ENCODE measurements at regions not wholly inside any gene's neighbourhood (a gene's known extent, or its start where the extent isn't known, plus 50 kb on each side); places are given as distances from the start of the nearest gene placed in this dataset.
A peak's percentile ranks its signal among the peaks of the same experiment; 100 is the strongest.

- Mint-ChIP-seq H3K9me3 (ENCODE audit: low read depth) (peaks cover 13% of the 10 kb centered on the region), H3K27me3 (ENCODE audit: low read depth) (no peaks in the 10 kb centered on the region), H3K36me3 (ENCODE audit: low read depth) (no peaks in the 10 kb centered on the region), H3K4me1 (ENCODE audit: low read depth) (no peaks in the 10 kb centered on the region), H3K4me3 (ENCODE audit: unreplicated experiment) (no peak overlapping the region), H3K27ac (ENCODE audit: unreplicated experiment) (no peak overlapping the region)
- DNase-seq (ENCODE audit: low spot score), result no peak
- no peak for TF ChIP-seq CTCF (IDR thresholded peaks at IDR 0.05)
Measured at GRCh38 chr18:1929720-1930119, 641.6 kb downstream of the METTL4 start.

- H3K36me3 Mint-ChIP-seq (ENCODE audit: low read depth), result no peaks in the 10 kb centered on the region
- TF ChIP-seq CTCF (IDR thresholded peaks at IDR 0.05), result no peak
- H3K27ac Mint-ChIP-seq (ENCODE audit: unreplicated experiment), result no peak overlapping the region
- DNase-seq (ENCODE audit: low spot score), result no peak
- H3K4me1 Mint-ChIP-seq (ENCODE audit: low read depth), result no peaks in the 10 kb centered on the region
- no peak overlapping the region for H3K4me3 Mint-ChIP-seq (ENCODE audit: unreplicated experiment)
- no peaks in the 10 kb centered on the region for H3K27me3 Mint-ChIP-seq (ENCODE audit: low read depth)
- H3K9me3 Mint-ChIP-seq (ENCODE audit: low read depth), result peaks cover 13% of the 10 kb centered on the region
Measured at GRCh38 chr18:1930291-1931270, 640.7 kb downstream of the METTL4 start.

- TF ChIP-seq CTCF (IDR thresholded peaks at IDR 0.05), result no peak
- Mint-ChIP-seq H3K4me1 (ENCODE audit: low read depth) (no peaks in the 10 kb centered on the region), H3K36me3 (ENCODE audit: low read depth) (no peaks in the 10 kb centered on the region), H3K27me3 (ENCODE audit: low read depth) (no peaks in the 10 kb centered on the region), H3K27ac (ENCODE audit: unreplicated experiment) (no peak overlapping the region), H3K9me3 (ENCODE audit: low read depth) (no peaks in the 10 kb centered on the region), H3K4me3 (ENCODE audit: unreplicated experiment) (no peak overlapping the region)
- DNase-seq (ENCODE audit: low spot score), result no peak
Measured at GRCh38 chr18:1952486-1952885, 618.8 kb downstream of the METTL4 start.

GRCh38 chr18:1954583-1955312 lies 616.6 kb downstream of the METTL4 start:
- Mint-ChIP-seq H3K36me3 (ENCODE audit: low read depth) (no peaks in the 10 kb centered on the region), H3K4me3 (ENCODE audit: unreplicated experiment) (no peak overlapping the region), H3K27me3 (ENCODE audit: low read depth) (peaks cover 4% of the 10 kb centered on the region), H3K4me1 (ENCODE audit: low read depth) (no peaks in the 10 kb centered on the region), H3K9me3 (ENCODE audit: low read depth) (no peaks in the 10 kb centered on the region), H3K27ac (ENCODE audit: unreplicated experiment) (no peak overlapping the region)
- DNase-seq (ENCODE audit: low spot score), result peak; percentile 74
- no peak for TF ChIP-seq CTCF (IDR thresholded peaks at IDR 0.05)

- Mint-ChIP-seq H3K4me1 (ENCODE audit: low read depth) (no peaks in the 10 kb centered on the region), H3K27me3 (ENCODE audit: low read depth) (peaks cover 7% of the 10 kb centered on the region), H3K36me3 (ENCODE audit: low read depth) (no peaks in the 10 kb centered on the region), H3K27ac (ENCODE audit: unreplicated experiment) (no peak overlapping the region), H3K9me3 (ENCODE audit: low read depth) (no peaks in the 10 kb centered on the region), H3K4me3 (ENCODE audit: unreplicated experiment) (no peak overlapping the region)
- TF ChIP-seq CTCF (IDR thresholded peaks at IDR 0.05), result no peak
- no peak for DNase-seq (ENCODE audit: low spot score)
Measured at GRCh38 chr18:1958798-1959197, 612.5 kb downstream of the METTL4 start.
